HepG2 (cell line): ENCODE measurements at regions not wholly inside any gene's neighbourhood (a gene's known extent, or its start where the extent isn't known, plus 50 kb on each side); places are given as distances from the start of the nearest gene placed in this dataset.

Source experiments
- ATAC-seq: fragments of 200-7000 bp; cut with Tn5 transposase; 3 replicates; pipeline ENCODE4 v1.9.1; 2020; ENCODE audit warnings: mild to moderate bottlenecking, moderate library complexity
- BruUV-seq: library from RNA; stranded (reverse); fragments of 400-500 nt; replicated peaks from 2 replicates; lab custom pipeline; 2021; lab: Mats Ljungman, UMichigan
- CTCF ChIA-PET: fragments of 300-600 bp; formaldehyde crosslinking; extraction: SDS; loops from one replicate; lab custom pipeline; 2021; ENCODE audit warnings: low total read pairs, inconsistent platforms, low intra/inter-chr PET ratio; lab: Yijun Ruan, JAX
- POLR2A ChIA-PET: fragments of 350-600 bp; sonication (Branson Sonifier 250); formaldehyde crosslinking; loops from one replicate; lab custom pipeline; 2020; ENCODE audit warnings: antibody characterized with exemption, inconsistent platforms; lab: Yijun Ruan, JAX
- DNase-seq: peaks from one replicate; pipeline ENCODE4 v3.0.0-alpha.2; 2015; ENCODE audit warnings: low spot score
- FAIRE-seq: peaks from 3 replicates; lab custom pipeline; 2011; peaks lifted over from hg19 to GRCh38; lab: Jason Lieb, UNC
- H2AFZ ChIP-seq: one replicate; pipeline ENCODE4 v1.6.1; 2011; ENCODE audit warnings: low read length, inconsistent platforms
- H3K27ac ChIP-seq: fragments of 300-600 bp; 3 replicates; pipeline ENCODE4 v1.8.0; 2011; ENCODE audit warnings: mixed run types, mild to moderate bottlenecking, mixed read lengths, low read length, inconsistent platforms; ENCODE audit not compliant: insufficient read depth; ENCODE audit errors: extremely low read length
- H3K27me3 ChIP-seq, 2 experiments: fragments of 200-600 bp in 1 of 2; 2 replicates in 1 of 2; 3 replicates in 1 of 2; pipeline versions ENCODE4 v1.6.0 to v1.8.0; 2011; ENCODE audit warnings: low read length in 2 of 2, mild to moderate bottlenecking in 2 of 2, moderate library complexity in 2 of 2, inconsistent platforms in 1 of 2; ENCODE audit not compliant: insufficient read depth in 2 of 2, control insufficient read depth in 1 of 2
- H3K36me3 ChIP-seq, 2 experiments: fragments of 200-600 bp in 1 of 2; replicated peaks in 1 of 2; 2 replicates in 1 of 2; 3 replicates in 1 of 2; pipeline versions ENCODE4 v1.5.1 to v1.8.0; 2011; ENCODE audit warnings: low read length in 2 of 2, inconsistent platforms in 1 of 2; ENCODE audit not compliant: insufficient read depth in 2 of 2, control insufficient read depth in 1 of 2
- H3K4me1 ChIP-seq: 2 replicates; pipeline ENCODE4 v1.5.1; 2012; ENCODE audit warnings: low read length, inconsistent platforms; ENCODE audit not compliant: insufficient read depth
- H3K4me2 ChIP-seq: 2 replicates; pipeline ENCODE4 v1.6.0; 2011; ENCODE audit warnings: low read depth, low read length, inconsistent platforms
- H3K4me3 ChIP-seq, 3 experiments: fragments of 200-600 bp in 1 of 3; sonication (generic), shearing (Covaris generic) in 1 of 3; replicated peaks in 1 of 3; 2 replicates each; pipeline ENCODE4 v1.5.1; 2011 to 2016; ENCODE audit warnings: low read length in 3 of 3, inconsistent platforms in 2 of 3, low read depth in 2 of 3, mild to moderate bottlenecking in 2 of 3, control low read depth in 1 of 3, mixed read lengths in 1 of 3; ENCODE audit not compliant: insufficient read depth in 1 of 3
- H3K79me2 ChIP-seq: one replicate; pipeline ENCODE4 v1.6.1; 2011; ENCODE audit warnings: low read length, inconsistent platforms; ENCODE audit not compliant: insufficient read depth
- H3K9ac ChIP-seq: 2 replicates; pipeline ENCODE4 v1.6.0; 2011; ENCODE audit warnings: mild to moderate bottlenecking, low read depth, low read length, inconsistent platforms; ENCODE audit not compliant: insufficient read depth
- H3K9me3 ChIP-seq: 2 replicates; pipeline ENCODE4 v1.5.1; 2012; ENCODE audit warnings: mild to moderate bottlenecking, low read length
- H4K20me1 ChIP-seq: 2 replicates; pipeline ENCODE4 v1.6.0; 2011; ENCODE audit warnings: inconsistent platforms, mild to moderate bottlenecking, low read length, moderate library complexity; ENCODE audit not compliant: insufficient read depth
- BHLHE40 ChIP-seq: IDR thresholded peaks from 2 replicates; pipeline ENCODE4 v1.6.1; 2011; ENCODE audit warnings: low read length, improper control_type of control experiment
- DPF2 ChIP-seq: sonication (generic); formaldehyde crosslinking; IDR thresholded peaks from 2 replicates; pipeline ENCODE4 v1.4.0; 2020; ENCODE audit warnings: mild to moderate bottlenecking, low read depth, missing genetic modification reagents, borderline replicate concordance
- ELF1 ChIP-seq: sonication (generic); formaldehyde crosslinking; IDR thresholded peaks from 2 replicates; pipeline ENCODE4 v1.4.0; 2020; ENCODE audit warnings: missing genetic modification reagents
- MAFK ChIP-seq, 2 experiments: IDR thresholded peaks in 1 of 2; conservative IDR thresholded peaks in 1 of 2; 2 replicates each; pipeline ENCODE4 v1.6.1; 2011; ENCODE audit warnings: improper control_type of control experiment in 2 of 2, low read length in 2 of 2
- PRPF4 ChIP-seq: fragments of 200-400 bp; formaldehyde crosslinking; IDR thresholded peaks from 2 replicates; pipeline ENCODE4 v1.6.1; 2016; ENCODE audit warnings: low read length, low read depth; ENCODE audit not compliant: poor library complexity, severe bottlenecking
- ZBTB1 ChIP-seq: sonication (generic); formaldehyde crosslinking; IDR thresholded peaks from 2 replicates; pipeline ENCODE4 v1.4.0; 2020; ENCODE audit warnings: missing genetic modification reagents, borderline replicate concordance
- ZC3H13 ChIP-seq: sonication (generic); formaldehyde crosslinking; IDR thresholded peaks from 2 replicates; pipeline ENCODE4 v1.8.1; 2023; ENCODE audit warnings: mild to moderate bottlenecking, missing genetic modification reagents, moderate library complexity
- ZNF30 ChIP-seq: sonication (generic); formaldehyde crosslinking; IDR thresholded peaks from 2 replicates; pipeline ENCODE4 v1.5.0; 2020; ENCODE audit warnings: mild to moderate bottlenecking, missing genetic modification reagents
- ZNF331 ChIP-seq: sonication (generic); formaldehyde crosslinking; IDR thresholded peaks from 2 replicates; pipeline ENCODE4 v1.4.0; 2020; ENCODE audit warnings: missing genetic modification reagents
- ZNF775 ChIP-seq: sonication (generic); formaldehyde crosslinking; IDR thresholded peaks from 2 replicates; pipeline ENCODE4 v1.4.0; 2020; ENCODE audit warnings: missing genetic modification reagents, mild to moderate bottlenecking, moderate library complexity, borderline replicate concordance
- ZNF790 ChIP-seq: sonication (generic); formaldehyde crosslinking; IDR thresholded peaks from 2 replicates; pipeline ENCODE4 v1.8.0; 2022; ENCODE audit warnings: missing genetic modification reagents, mild to moderate bottlenecking, borderline replicate concordance
- WGBS: methylation state at CpG from one replicate; pipeline ENCODE4 v1.1.6; 2017; ENCODE audit warnings: low lambda C conversion rate; 5-methylcytosine and 5-hydroxymethylcytosine counted together
- in situ Hi-C: cut with HindIII; loops from 2 replicates; pipeline ENCODE4 v1.10.0; 2017; ENCODE audit warnings: low pct_unique_long_range_greater_than_20kb; ENCODE audit not compliant: extremely low pct_ligation_motif_present
- intact Hi-C: fragments of 100-400 bp; cut with micrococcal nuclease; formaldehyde crosslinking; loops from one replicate; pipeline ENCODE4 v1.10.0; 2022; ENCODE audit not compliant: unreplicated experiment
- TF ChIP-seq, protein P1 (sequence below): sonication (generic); formaldehyde crosslinking; IDR thresholded peaks from 2 replicates; pipeline ENCODE4 v1.4.0; 2020; ENCODE audit warnings: missing genetic modification reagents
- TF ChIP-seq, protein P2 (sequence below): sonication (generic); formaldehyde crosslinking; IDR thresholded peaks from 2 replicates; pipeline ENCODE4 v1.4.0; 2020; ENCODE audit warnings: missing genetic modification reagents
- TF ChIP-seq, protein P3 (sequence below): sonication (generic); formaldehyde crosslinking; IDR thresholded peaks from 2 replicates; pipeline ENCODE4 v1.8.1; 2023; ENCODE audit warnings: missing genetic modification reagents, inconsistent platforms, borderline replicate concordance

DNA sequence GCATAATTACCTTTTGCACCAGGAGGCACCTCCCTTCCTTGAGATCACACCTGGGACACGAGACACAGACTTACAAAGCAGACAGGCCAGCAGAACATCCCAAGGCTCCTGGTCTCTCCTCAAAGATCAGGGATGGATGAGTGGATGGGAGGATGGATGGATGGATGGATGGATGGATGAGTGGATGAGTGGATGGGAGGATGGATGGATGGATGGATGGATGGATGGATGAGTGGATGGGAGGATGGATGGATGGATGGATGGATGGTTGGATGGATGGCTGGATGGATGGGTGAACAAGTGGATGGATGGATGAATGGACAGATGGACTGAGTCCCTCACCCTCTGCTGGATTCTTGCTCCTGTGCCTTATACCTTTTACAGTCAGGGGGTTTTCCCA, 364.0 kb downstream of the BCOR start:
- BruUV-seq = no TSS peak
- DNase-seq (no peak), ATAC-seq (no peak), FAIRE-seq (no peak)
- no peaks in the 10 kb centered on the region for H3K27me3 ChIP-seq
- no peak overlapping the region for H3K4me2 ChIP-seq
- in situ Hi-C loops = no loop called here
- POLR2A ChIA-PET = no interaction called here
- TF ChIP-seq, protein P1, sequence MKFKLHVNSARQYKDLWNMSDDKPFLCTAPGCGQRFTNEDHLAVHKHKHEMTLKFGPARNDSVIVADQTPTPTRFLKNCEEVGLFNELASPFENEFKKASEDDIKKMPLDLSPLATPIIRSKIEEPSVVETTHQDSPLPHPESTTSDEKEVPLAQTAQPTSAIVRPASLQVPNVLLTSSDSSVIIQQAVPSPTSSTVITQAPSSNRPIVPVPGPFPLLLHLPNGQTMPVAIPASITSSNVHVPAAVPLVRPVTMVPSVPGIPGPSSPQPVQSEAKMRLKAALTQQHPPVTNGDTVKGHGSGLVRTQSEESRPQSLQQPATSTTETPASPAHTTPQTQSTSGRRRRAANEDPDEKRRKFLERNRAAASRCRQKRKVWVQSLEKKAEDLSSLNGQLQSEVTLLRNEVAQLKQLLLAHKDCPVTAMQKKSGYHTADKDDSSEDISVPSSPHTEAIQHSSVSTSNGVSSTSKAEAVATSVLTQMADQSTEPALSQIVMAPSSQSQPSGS (CRISPR knock-in tag) = no peak
- TF ChIP-seq, protein P2, sequence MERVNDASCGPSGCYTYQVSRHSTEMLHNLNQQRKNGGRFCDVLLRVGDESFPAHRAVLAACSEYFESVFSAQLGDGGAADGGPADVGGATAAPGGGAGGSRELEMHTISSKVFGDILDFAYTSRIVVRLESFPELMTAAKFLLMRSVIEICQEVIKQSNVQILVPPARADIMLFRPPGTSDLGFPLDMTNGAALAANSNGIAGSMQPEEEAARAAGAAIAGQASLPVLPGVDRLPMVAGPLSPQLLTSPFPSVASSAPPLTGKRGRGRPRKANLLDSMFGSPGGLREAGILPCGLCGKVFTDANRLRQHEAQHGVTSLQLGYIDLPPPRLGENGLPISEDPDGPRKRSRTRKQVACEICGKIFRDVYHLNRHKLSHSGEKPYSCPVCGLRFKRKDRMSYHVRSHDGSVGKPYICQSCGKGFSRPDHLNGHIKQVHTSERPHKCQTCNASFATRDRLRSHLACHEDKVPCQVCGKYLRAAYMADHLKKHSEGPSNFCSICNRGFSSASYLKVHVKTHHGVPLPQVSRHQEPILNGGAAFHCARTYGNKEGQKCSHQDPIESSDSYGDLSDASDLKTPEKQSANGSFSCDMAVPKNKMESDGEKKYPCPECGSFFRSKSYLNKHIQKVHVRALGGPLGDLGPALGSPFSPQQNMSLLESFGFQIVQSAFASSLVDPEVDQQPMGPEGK = no peak
- TF ChIP-seq ZBTB1 (CRISPR knock-in tag) (no peak), MAFK (conservative IDR thresholded peaks at IDR 0.05 in 1 of 2, IDR thresholded peaks at IDR 0.05 in 1 of 2; ENCODE audit: low read length in 2 of 2) (no peak), ZNF30 (CRISPR knock-in tag) (no peak), DPF2 (CRISPR knock-in tag) (no peak), ZNF331 (CRISPR knock-in tag) (no peak), PRPF4 (no peak), BHLHE40 (no peak), ZC3H13 (no peak), ELF1 (CRISPR knock-in tag) (no peak), ZNF775 (CRISPR knock-in tag) (no peak), ZNF790 (CRISPR knock-in tag) (no peak)
- TF ChIP-seq, protein P3, sequence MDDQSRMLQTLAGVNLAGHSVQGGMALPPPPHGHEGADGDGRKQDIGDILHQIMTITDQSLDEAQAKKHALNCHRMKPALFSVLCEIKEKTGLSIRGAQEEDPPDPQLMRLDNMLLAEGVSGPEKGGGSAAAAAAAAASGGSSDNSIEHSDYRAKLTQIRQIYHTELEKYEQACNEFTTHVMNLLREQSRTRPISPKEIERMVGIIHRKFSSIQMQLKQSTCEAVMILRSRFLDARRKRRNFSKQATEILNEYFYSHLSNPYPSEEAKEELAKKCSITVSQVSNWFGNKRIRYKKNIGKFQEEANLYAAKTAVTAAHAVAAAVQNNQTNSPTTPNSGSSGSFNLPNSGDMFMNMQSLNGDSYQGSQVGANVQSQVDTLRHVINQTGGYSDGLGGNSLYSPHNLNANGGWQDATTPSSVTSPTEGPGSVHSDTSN = no peak
- no peak overlapping the region for H3K27ac ChIP-seq
- WGBS = 14% methylated on average over 1 of the region's 1 CpG
- CTCF ChIA-PET = no interaction called here
- no peak overlapping the region for H3K9ac ChIP-seq
- H3K4me3 ChIP-seq = no peak overlapping the region
- intact Hi-C loops = loop anchor here (5.0 kb wide), 1 partner anchor 39 kb away; no protein-coding TSS in a partner anchor
- H3K4me1 ChIP-seq = peaks cover 29% of the 10 kb centered on the region
- no peak overlapping the region for H2AFZ ChIP-seq
- no peaks in the 10 kb centered on the region for H4K20me1 ChIP-seq
- H3K79me2 ChIP-seq = no peaks in the 10 kb centered on the region
- no peaks in the 10 kb centered on the region for H3K9me3 ChIP-seq
- no peaks in the 10 kb centered on the region for H3K36me3 ChIP-seq
